ENCODE measurements at regions not wholly inside any gene's neighbourhood (a gene's known extent, or its start where the extent isn't known, plus 50 kb on each side); places are given as distances from the start of the nearest gene placed in this dataset.

GRCh38 chr3:78178740-78179363 lies 1139.0 kb downstream of the ROBO2 start:
- Histone ChIP-seq H3K9me3 (no peaks in the 10 kb centered on the region), H3K36me3 (no peaks in the 10 kb centered on the region), H3K27ac (no peak overlapping the region), H3K27me3 (no peaks in the 10 kb centered on the region), H3K4me1 (no peaks in the 10 kb centered on the region), H3K4me3 (no peak overlapping the region)
- intact Hi-C loops (cut with DNase I), result no loop called here
- no peak for TF ChIP-seq POLR2A (IDR thresholded peaks at IDR 0.05)
- no peak for DNase-seq
- 85 to 93% methylated on average over 1 of the region's 1 CpG for WGBS, 2 donors

- H3K9me3 ChIP-seq, result no peaks in the 10 kb centered on the region
Observed at GRCh38 chr3:78183906-78184599, 1144.2 kb downstream of the ROBO2 start.

DNA sequence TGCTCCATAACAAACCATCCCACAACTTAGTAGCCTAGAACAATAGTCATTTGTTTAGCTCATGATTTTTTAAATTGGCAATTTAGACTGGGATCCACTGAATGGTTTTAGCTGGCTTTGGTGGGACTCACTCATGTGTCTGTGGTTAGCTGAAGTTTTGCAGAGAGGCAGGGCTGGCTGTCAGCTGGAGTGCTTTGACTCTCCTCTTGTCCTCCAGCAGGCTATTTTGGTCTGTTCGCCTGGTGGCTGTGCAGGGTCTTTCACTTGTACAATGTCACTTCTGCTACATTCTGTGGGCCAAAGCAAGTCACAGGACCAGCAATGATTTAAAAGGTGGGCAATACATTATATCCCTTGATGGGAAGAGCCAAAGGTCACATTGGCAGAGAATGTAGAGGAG lies 1146.5 kb downstream of the ROBO2 start:
- Histone ChIP-seq H3K27me3 (no peaks in the 10 kb centered on the region), H3K9me3 (peaks cover 0 to 6% (median 4%) of the 10 kb centered on the region in 3 donors), H3K4me1 (no peaks in the 10 kb centered on the region), H3K36me3 (no peaks in the 10 kb centered on the region), H3K27ac (no peak overlapping the region), H3K4me3 (no peak overlapping the region)
- no peak for DNase-seq
- TF ChIP-seq CTCF (IDR thresholded peaks at IDR 0.05) (no peak), POLR2A (IDR thresholded peaks at IDR 0.05) (no peak)
- WGBS, 2 donors, result 86% methylated on average over 1 of the region's 1 CpG; no CpG with 5 or more reads in 1 of the 2 donors
- intact Hi-C loops (cut with DNase I), result no loop called here

More at GRCh38 chr3:78183906-78184599, 1144.2 kb downstream of the ROBO2 start:
- Histone ChIP-seq H3K27ac (no peak overlapping the region), H3K4me1 (no peaks in the 10 kb centered on the region), H3K36me3 (no peaks in the 10 kb centered on the region), H3K27me3 (no peaks in the 10 kb centered on the region), H3K4me3 (no peak overlapping the region)
- TF ChIP-seq CTCF (IDR thresholded peaks at IDR 0.05) (no peak), POLR2A (IDR thresholded peaks at IDR 0.05) (no peak)
- intact Hi-C loops (cut with DNase I), result no loop called here
- no peak for DNase-seq
- WGBS, 2 donors, result 75 to 83% methylated on average over 7 of the region's 7 CpGs

GRCh38 chr3:78201091-78201490 lies 1161.2 kb downstream of the ROBO2 start:
- intact Hi-C loops (cut with DNase I), result no loop called here
- Histone ChIP-seq H3K4me3 (no peak overlapping the region), H3K36me3 (no peaks in the 10 kb centered on the region), H3K4me1 (no peaks in the 10 kb centered on the region), H3K27me3 (no peaks in the 10 kb centered on the region), H3K9me3 (no peaks in the 10 kb centered on the region), H3K27ac (no peak overlapping the region)
- WGBS, 2 donors, result 47 to 50% methylated on average over 2 of the region's 2 CpGs
- DNase-seq, result no peak
- no peak for TF ChIP-seq CTCF (IDR thresholded peaks at IDR 0.05)
- no peak for TF ChIP-seq POLR2A (IDR thresholded peaks at IDR 0.05)

DNA sequence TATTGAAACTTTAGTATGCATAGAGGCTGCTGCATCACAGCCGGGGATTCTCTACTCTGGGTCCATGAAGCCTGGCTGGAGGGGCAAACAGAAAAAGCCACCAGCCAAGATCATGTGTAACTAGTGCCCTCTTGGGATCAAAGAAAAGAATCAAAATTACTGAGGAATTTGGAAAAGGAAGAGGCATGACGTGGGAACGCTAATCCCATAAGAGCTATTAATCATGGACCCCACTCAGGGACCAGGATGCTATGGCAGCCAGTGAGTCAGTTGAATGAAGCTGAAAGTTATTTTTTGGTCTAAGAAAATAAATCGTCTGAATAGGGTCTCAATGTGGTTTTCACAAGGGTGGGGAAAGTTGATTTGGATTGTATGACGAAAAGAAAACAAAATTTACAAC lies 1165.1 kb downstream of the ROBO2 start:
- no peaks in the 10 kb centered on the region for H3K27me3 ChIP-seq
- no peaks in the 10 kb centered on the region for H3K36me3 ChIP-seq
- no peak overlapping the region for H3K4me3 ChIP-seq
- no peaks in the 10 kb centered on the region for H3K9me3 ChIP-seq
- no peak overlapping the region for H3K27ac ChIP-seq
- H3K4me1 ChIP-seq, result no peaks in the 10 kb centered on the region
- intact Hi-C loops (cut with DNase I), result no loop called here
- DNase-seq, result no peak
- TF ChIP-seq POLR2A (IDR thresholded peaks at IDR 0.05), result no peak
- no peak for TF ChIP-seq CTCF (IDR thresholded peaks at IDR 0.05)
- WGBS, 2 donors, result 45 to 47% methylated on average over 5 of the region's 5 CpGs

All from esophagus squamous epithelium (tissue), 5 donors.